GM21723 (cell line): ENCODE measurements at regions not wholly inside any gene's neighbourhood (a gene's known extent, or its start where the extent isn't known, plus 50 kb on each side); places are given as distances from the start of the nearest gene placed in this dataset.

Source experiments
- ATAC-seq: cut with Tn5 transposase; IDR thresholded peaks from one replicate; pipeline ENCODE4 v1.9.1; 2021; ENCODE audit warnings: mild to moderate bottlenecking, moderate library complexity; ENCODE audit not compliant: unreplicated experiment

DNA sequence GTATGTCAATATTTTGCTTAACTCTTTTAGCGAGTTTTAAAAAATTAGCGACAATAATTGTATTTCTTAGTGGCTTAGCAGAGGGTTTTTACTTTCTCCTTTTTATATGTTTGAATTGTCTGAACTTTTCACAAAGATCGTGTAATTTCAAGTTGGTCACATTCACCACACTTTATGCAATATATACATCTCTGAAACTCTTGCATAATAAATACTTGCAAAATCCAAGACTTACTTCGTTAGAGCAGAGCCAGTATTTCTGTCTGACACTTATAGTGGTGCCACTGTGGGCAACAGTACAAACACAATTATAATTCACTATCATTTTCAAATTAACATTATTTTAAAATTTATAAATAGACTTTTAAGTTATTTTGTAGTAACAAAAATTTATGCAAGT lies 62.0 kb downstream of the SUCNR1 start:
- ATAC-seq: no peak

DNA sequence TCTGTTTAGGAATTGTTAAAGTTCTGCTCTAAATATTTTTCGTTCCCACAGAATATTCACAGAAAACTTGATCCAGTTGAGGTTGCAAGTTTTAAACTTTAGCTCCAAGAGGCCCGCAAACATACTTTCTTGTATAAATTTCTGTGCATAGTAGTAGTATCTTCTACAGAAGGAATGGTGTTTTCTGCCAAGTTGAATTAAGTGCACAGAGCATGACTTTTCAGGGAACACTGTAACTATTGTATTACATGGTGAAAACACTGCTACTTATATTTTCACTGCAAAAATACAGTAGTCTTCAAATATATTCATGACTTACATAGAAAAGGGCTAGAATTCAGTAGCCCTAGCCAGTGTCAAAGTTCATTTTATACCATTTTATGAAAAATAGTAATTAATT lies 67.0 kb downstream of the SUCNR1 start:
- ATAC-seq: no peak

DNA sequence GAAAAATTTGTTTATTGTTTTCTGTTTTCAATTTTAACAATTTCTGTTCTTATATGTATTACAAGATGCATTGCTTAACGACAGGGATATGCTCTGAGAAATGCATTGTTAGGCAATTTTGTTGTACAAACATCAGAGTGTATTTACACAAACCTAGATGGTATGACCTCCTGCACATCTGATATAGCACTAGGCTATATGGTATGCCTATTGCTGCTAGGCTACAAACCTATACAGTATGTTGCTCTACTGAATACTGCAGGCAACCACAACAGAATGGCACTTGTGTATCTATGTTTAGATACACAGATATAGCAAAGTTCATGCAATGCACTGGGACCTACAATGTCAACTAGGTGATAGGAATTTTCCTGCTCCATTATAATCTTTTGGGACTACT lies 70.1 kb downstream of the SUCNR1 start:
- ATAC-seq: no peak

DNA sequence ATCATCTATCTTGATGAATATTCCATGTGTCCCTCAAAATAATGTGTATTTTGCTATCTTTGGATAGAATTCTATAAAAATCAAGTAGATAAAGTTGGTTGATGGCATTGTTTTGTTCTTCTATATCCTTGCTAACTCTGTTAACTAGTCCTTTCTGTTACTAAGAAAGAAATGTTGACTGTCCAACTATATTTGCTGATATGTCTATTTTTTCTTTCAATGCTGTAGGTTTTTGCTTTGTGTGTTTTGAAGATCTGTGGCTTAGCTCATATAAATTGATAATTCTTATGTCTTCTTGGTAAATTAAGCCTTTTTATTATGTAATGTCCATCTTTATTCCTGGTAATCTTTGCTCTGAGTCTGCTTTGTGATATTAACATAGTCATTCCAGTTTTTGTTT lies 70.9 kb downstream of the SUCNR1 start:
- no peak for ATAC-seq

DNA sequence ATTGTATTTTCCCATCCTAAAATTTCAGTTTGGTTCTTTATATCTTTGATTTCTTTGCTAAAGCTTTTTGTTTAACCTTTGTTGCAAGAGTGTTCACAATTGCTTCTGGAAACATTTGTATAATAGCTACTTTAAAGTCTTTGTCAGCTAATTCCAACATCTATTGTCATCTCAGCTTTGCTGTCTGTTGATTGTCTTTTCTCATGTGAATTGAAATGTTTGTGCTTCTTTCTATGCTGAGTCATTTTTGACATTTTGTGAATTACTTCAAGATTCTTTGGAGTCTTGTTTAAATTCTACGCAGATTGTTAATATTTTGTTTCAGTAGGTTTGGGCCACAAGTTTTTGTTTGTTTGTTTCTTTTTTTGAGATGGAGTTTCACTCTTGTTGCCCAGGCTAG lies 73.2 kb downstream of the SUCNR1 start:
- ATAC-seq: no peak

DNA sequence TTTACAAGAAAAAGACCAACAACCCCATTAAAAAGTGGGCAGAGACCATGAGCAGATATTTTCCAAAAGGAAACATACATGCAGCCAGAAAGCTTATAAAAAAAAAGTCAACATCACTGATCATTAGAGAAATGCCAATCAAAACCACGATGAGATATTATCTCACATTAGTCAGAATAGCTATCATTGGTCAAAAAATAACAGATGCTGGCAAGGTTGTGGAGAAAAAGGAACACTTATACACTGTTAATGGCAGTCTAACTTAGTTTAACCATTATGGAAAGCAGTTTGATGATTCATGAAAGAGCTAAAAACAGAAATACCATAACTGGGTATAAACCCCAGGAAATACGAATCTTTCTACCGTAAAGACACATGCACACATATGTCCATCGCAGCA lies 76.3 kb downstream of the SUCNR1 start:
- no peak for ATAC-seq

DNA sequence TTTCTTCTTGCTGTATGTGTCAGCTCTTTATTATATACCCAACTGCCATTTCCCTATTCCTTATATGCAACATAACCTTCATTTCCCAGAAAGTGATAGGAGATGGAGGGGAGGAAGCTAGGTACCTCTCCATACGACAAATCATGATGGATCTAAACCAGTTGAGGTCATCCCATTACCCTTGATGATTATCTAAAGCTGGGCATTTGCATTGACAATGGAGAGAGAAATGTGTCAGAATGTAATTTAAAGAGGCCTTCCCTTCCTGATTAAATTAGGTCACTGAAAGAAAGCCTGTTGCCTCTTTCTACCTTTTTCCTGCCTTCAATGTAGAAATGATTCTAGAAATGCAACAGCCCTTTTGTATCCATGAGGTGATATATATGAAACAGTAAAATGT lies 81.9 kb downstream of the SUCNR1 start:
- ATAC-seq: no peak

DNA sequence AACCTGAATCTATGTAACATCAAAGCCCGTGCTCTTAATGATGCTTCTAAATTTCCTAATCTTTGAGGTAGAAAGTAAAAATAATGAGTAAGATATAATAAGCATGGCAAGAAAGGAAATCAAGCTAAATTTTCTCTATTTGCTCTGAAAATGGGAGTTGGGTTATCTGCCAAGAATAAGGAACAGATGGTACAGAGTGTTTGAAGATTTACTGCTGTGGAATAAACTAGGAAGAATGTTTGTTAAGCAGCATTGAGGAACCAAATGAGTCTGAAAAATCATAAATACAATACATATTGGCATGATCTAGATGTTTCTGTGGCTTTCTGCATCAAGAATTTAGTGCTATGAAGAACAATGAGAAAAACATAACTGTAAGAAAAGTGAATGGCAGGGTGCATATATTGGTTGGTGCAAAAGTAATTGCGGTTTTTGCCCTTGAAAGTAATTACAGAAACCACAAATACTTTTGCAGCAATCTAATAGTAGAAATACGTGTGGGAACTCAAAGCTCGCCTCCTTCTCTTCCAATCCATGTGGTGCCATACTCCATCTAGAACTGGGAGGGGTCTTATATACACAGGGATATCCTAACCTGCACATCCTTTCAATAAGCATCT lies 87.6 kb downstream of the SUCNR1 start:
- no peak for ATAC-seq

DNA sequence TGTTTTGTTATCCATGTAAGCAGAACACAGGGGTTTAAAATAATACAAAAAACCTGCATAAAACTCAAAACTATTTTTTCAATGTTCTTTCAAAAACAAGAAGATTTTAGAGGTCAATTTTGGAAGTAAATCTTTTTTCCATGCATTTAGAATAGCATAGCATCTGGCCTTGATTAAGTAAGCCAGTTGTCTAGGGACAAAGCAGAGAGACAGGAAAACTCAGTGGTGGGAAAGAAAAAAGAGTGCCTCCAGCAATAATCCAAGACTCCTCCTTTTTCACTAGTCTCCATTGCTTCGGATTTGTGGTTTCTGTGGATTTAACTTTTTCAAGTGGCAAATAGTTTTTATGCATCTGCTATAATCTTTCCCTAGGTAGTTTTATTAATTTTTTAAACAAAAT lies 88.9 kb downstream of the SUCNR1 start:
- ATAC-seq: no peak

DNA sequence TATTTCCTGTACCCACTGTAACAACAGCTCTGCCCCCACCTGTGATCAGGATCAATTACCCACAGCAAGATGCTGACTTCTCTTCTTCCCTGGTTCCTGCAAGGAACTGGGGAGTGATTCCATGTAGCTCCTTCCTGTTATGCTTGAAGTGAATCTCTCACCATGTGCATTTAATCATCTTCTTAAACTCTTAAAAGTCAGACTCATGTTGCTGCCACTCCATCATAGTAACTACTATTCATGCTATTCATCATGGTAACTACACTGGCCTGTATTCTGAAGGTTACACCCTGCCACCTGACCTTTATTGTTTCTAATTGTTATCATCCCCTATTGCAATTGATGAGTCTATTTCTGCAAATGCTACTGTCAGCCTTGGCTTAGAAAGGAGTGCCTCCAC lies 89.5 kb downstream of the SUCNR1 start:
- no peak for ATAC-seq

DNA sequence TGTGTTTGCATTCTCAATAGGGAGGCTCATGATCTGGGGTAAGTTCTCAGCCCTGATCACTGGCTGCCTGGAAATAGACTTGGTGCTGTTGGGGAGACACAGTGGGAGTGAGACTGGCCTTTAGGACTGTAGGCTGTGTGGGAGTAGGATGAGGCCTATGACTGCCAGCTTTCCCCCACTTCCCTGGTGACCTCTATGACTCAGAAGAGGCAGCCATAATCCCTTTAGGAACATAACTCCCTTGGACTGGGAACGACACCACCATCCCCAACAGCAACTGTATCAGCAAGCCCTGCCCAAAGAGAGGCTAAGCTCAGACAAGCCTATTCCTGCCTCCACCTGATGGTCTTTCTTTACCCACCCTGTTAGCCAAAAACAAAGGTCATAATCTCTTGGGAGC lies 91.3 kb downstream of the SUCNR1 start:
- ATAC-seq: no peak

DNA sequence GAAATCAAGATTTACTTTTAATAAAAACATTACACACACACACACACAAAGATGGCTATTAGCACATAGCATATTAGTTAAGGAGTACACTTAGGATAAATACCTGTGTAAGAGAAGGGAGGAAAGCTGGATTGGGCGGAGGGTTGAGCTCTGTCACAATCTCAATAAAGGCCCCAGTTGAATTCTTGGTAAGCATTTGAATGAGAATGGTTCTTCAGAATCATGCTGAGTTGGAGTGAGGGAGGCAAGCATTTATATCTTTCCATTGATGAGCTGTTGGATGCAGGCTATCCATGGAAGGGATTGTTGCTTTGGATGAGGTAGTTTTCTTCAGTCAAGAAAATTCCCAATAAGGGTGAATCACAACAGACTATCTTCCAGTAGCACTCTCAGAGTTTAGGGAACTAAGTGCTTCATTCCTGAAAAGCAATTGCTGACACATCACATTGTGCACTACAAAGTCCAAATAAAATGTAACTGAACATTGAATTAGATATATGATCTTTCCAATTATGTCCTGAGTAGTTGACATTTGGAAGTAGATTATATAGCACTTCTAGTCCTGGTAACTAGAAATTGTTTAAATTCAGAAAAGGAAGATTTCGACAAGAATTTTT lies 95.7 kb downstream of the SUCNR1 start:
- ATAC-seq: no peak

DNA sequence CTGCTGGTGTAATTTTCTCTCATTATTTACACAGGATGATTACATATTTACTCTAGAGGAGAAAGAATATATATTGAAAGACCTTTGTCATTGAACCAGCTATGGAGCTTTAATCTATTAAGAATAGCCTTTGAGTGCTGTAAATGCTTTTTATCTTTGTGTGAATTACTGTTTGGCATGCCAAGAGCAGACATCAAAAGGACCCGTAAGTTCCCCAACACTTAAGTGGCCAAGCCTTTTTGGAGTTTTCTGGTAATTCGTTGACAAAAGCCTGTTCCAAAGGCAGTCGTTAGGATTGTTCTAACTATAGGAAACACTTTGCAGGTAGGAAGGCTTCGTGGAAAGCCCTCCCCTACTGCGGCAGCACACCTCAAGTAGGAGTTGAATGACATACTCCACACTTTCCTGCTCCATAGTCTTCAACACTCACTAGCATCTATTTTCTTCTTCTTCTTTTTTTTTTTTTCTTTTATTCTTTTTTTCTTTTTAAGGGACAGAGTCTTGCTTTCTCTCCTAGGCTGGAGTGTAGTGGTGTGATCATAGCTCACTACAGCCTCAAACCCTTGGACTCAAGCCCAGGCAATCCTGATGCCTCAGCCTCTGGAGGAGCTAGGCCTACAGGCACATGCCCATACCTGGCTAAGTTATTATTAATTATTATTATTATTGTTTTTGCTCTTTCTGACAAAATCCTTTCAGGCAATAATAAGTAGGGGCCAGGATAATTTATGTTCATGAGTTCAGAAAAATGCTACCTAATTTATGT lies 98.6 kb downstream of the SUCNR1 start:
- ATAC-seq: no peak

DNA sequence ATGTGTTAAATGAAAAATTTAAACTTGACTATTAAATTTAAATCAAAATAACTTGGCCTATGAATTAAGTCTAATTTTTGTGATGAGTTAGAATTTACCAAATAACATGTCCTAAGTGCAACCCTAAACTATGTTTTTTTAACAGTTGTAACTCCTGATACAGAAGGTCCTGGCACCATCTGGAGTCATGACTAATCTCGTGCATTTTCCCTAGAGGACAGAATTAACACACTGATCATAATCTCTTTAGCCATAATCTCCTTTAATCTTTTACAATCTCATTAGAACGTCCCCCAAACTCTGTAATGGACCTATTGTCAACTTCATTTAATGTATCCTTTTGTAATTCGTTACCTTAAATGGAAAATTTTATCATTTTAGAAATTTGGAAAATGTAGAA lies 100.6 kb downstream of the SUCNR1 start:
- ATAC-seq: no peak

DNA sequence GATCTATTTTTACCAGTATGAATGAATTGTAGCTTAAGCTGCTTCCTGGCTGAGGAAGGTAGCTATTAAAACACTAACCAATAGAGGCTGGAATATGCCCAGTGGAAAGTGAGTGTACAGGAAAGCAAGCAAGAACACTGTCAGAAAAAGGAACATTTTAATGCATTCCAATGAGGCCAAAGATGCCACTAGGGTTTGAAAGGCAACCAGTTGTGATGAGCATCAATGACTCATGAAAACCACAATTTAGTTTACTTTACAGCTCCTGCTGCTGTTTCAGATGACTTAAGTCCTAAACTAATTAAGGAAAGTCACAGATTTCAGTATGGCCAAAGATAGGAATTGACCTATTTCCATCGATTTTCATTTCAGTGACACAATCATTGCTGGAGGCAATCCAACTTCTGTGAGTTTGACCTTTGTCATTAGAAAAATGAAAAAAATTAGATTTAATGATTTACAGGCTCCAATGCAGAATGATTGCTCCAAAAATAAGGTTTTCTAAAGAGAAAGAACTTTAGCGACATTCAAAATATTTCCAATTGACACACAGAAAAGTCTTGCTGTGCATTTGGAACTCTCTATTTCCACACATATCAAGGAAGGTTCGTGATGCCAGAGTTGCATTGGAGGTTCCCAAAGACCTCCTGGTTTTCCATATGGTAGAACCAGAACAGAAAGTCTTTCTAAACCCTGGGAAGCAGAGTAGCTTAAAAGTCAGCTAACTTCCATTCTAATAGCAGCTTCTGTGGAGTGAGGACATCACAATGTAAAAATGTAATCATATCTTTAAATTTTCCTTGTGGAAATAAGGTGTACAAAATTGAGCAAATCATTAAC lies 103.0 kb downstream of the SUCNR1 start:
- no peak for ATAC-seq

DNA sequence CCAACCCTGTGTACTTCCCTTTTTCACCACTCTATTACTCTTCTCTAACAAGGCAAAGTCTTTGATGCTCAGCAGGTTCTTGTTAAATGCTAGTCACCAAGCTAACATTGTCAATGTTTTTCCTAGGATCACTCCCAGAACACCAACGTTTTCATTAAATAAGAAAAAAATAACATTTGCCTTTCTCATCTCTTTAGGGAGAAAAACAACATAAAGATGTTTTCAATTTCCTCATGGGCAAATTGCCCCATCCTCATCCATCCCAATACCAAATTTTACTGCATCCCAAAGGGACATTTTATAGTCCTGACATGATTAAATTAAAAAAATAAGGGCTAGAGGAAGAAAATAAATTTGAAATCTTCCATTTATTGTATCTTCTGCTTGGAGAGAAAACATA lies 106.5 kb downstream of the SUCNR1 start:
- no peak for ATAC-seq

DNA sequence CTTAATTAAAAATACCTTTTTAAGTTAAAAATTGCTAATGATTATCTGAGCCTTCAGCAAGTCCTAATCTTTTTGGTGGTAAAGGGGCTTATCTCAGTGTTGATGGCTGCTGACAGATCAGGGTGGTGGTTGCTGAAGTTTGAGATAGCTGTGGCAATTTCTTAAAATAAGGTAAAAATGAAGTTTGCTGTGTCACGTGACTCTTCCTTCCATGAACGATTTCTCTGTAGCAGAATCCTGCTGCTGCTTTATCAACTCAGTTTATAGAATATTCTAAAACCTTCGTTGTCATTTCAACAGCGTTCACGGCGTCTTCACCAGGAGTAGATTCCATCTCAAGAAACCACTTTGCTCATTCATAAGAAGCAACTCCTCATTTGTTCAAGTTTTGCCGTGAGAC lies 110.1 kb downstream of the SUCNR1 start:
- no peak for ATAC-seq

DNA sequence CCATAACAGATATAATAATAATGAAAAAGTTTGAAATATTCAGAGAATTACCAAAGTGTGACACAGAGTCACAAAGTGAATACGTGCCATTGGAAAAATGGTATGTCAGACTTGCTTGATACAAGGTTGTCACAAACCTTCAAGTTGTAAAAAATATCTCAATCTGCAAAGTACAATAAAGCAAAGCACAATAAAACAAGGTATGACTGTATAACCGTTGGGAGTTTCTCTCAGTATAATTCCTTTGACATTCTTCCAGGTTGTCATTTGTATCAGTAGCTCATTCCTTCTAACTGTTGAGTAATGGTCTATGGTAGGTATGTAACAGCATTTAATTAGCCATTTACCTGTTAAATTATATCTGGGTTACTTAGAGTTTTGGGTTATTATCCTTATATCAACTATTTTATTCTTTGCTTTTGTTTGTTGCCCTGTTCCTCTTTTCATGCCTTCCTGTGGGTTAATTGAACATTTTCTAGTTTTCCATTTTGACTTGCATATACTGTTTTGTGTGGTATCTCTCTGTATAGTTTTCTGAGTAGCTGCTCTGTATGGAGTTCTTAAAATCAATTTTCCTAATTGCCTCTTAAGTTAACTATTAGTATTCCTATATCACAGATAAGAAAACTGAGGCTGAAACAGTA lies 112.5 kb downstream of the SUCNR1 start:
- no peak for ATAC-seq

DNA sequence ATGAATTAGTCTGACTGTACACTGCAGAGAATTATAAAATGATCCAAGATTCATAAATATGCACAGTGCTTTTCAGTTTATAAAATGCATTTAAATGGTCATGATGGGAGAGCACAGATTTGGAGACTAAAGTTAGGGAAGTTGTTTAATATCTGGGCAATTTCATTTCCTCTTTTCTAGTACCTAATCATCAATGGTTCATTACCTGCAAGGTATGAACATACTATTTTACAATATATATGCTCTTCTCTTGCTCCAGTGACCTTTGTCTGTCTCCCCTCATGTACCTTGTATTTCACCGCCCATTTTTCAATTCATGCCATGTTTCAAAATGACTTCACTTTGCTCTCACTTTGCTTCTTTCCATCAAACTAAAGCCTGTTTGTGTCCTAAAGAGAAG lies 114.5 kb downstream of the SUCNR1 start:
- no peak for ATAC-seq

DNA sequence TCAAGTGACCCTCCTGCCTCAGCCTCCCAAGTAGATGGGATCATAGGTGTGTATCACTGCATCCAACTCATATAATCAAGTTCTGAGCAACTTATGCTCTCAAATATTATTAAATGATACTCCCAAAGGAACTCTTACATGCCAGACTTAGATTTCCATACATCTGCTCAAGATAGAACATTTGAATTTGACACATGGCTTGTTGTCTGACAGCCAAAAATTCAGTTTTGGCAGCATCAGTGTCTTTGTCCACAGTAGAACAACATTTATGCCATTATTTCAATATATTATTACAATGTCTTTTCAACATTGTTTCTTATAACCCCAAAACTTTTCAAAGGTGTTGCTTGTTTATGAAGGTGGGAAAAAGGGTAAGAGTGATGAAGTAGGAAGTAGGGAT lies 116.2 kb downstream of the SUCNR1 start:
- no peak for ATAC-seq
